Psoas muscle (tissue), 7 donors: ENCODE measurements at regions not wholly inside any gene's neighbourhood (a gene's known extent, or its start where the extent isn't known, plus 50 kb on each side); places are given as distances from the start of the nearest gene placed in this dataset.

Source experiments
- ATAC-seq, 4 donors: fragments of 200-7000 bp; cut with Tn5 transposase; one replicate each; pipeline ENCODE4 v1.9.1; 2020; ENCODE audit warnings: moderate library complexity in 3 of 4, mild to moderate bottlenecking in 2 of 4
- DNase-seq, 2 donors: peaks; one replicate each; pipeline ENCODE4 v3.0.0-alpha.2; 2020
- H3K27ac ChIP-seq: fragments of 200-600 bp; one replicate; pipeline ENCODE4 v1.8.0; 2022
- H3K27me3 ChIP-seq, 3 donors: fragments of 200-600 bp in 1 of 3; one replicate each; pipeline versions ENCODE4 v1.6.1 to v1.8.0; 2013 to 2022; ENCODE audit warnings: low read length in 2 of 3, mild to moderate bottlenecking in 2 of 3, moderate library complexity in 1 of 3; ENCODE audit not compliant: insufficient read depth in 3 of 3
- H3K36me3 ChIP-seq, 2 donors: fragments of 200-600 bp in 1 of 2; one replicate each; pipeline versions ENCODE4 v1.6.1 to v1.8.0; 2013 to 2022; ENCODE audit warnings: low read depth in 1 of 2, mild to moderate bottlenecking in 1 of 2, moderate library complexity in 1 of 2; ENCODE audit not compliant: insufficient read depth in 1 of 2
- H3K4me1 ChIP-seq: fragments of 200-600 bp; one replicate; pipeline ENCODE4 v1.8.0; 2022
- H3K4me3 ChIP-seq: fragments of 200-600 bp; one replicate; pipeline ENCODE4 v1.8.0; 2022; ENCODE audit warnings: mild to moderate bottlenecking
- H3K9me3 ChIP-seq: fragments of 200-600 bp; one replicate; pipeline ENCODE4 v1.8.0; 2022
- CTCF ChIP-seq: fragments of 200-600 bp; IDR thresholded peaks from one replicate; pipeline ENCODE4 v1.8.0; 2022; ENCODE audit warnings: antibody characterized with exemption
- WGBS, 3 donors: extraction: QIAGEN DNeasy Blood & Tissue Kit; methylation state at CpG; one replicate each; pipeline versions ENCODE4 v1.1.6 to v1.1.7; 2013; 5-methylcytosine and 5-hydroxymethylcytosine counted together
- intact Hi-C, 2 donors: fragments of 100-400 bp; cut with DNase I; formaldehyde crosslinking; loops; one replicate each; pipeline versions ENCODE4 v1.11.0 to v1.14.2; 2022
- donor health status: healthy with polysubstance abuse.
- donor health status: DM: no; HTN: no; CAD: no; lungs with moderate emphysema.
- donor health status: Bipolar disorder and iron deficiency.
- donor health status: healthy.
- donor health status: DM: yes; HTN: yes; CAD: no.
- donor health status: DM: no; HTN: no; CAD: no.
- donor health status: DM: yes; HTN: yes; CAD: no.

GRCh38 chr16:77600555-77600954 is 121.8 kb upstream of the NUDT7 start:
- intact Hi-C loops, result no loop called here
- DNase-seq (no peak), ATAC-seq (no peak)
- H3K4me1 ChIP-seq, result no peaks in the 10 kb centered on the region
- no peak overlapping the region for H3K4me3 ChIP-seq
- H3K36me3 ChIP-seq, result no peaks in the 10 kb centered on the region
- H3K27me3 ChIP-seq, result no peaks in the 10 kb centered on the region
- no peak overlapping the region for H3K27ac ChIP-seq
- TF ChIP-seq CTCF, result no peak
- WGBS, 3 donors, result 87 to 91% (median 89%) methylated on average over 2 of the region's 2 CpGs
- no peaks in the 10 kb centered on the region for H3K9me3 ChIP-seq

- no peak overlapping the region for H3K4me3 ChIP-seq
- H3K9me3 ChIP-seq, result no peaks in the 10 kb centered on the region
- no peak for TF ChIP-seq CTCF
- ATAC-seq (no peak), DNase-seq (no peak)
- intact Hi-C loops, result no loop called here
- WGBS, 3 donors, result 58 to 76% (median 69%) methylated on average over 2 of the region's 2 CpGs
- no peak overlapping the region for H3K27ac ChIP-seq
- H3K27me3 ChIP-seq, result no peaks in the 10 kb centered on the region
- H3K36me3 ChIP-seq, result no peaks in the 10 kb centered on the region
- no peaks in the 10 kb centered on the region for H3K4me1 ChIP-seq
These were observed 118.7 kb upstream of the NUDT7 start for GRCh38 chr16:77603656-77604055.

- no peaks in the 10 kb centered on the region for H3K4me1 ChIP-seq
- no peaks in the 10 kb centered on the region for H3K9me3 ChIP-seq
- no peak overlapping the region for H3K27ac ChIP-seq
- no peak for TF ChIP-seq CTCF
- 90 to 94% (median 90%) methylated on average over 6 of the region's 6 CpGs for WGBS, 3 donors
- H3K36me3 ChIP-seq, result no peaks in the 10 kb centered on the region
- H3K4me3 ChIP-seq, result no peak overlapping the region
- no peaks in the 10 kb centered on the region for H3K27me3 ChIP-seq
- ATAC-seq (no peak), DNase-seq (no peak)
- intact Hi-C loops, result no loop called here
These were observed 111.8 kb upstream of the NUDT7 start for GRCh38 chr16:77610496-77610895.

GRCh38 chr16:77611386-77611785 is 110.9 kb upstream of the NUDT7 start:
- Histone ChIP-seq H3K27ac (no peak overlapping the region), H3K36me3 (no peaks in the 10 kb centered on the region), H3K9me3 (no peaks in the 10 kb centered on the region), H3K4me1 (no peaks in the 10 kb centered on the region), H3K4me3 (no peak overlapping the region), H3K27me3 (no peaks in the 10 kb centered on the region)
- ATAC-seq, result no peak
- WGBS, 3 donors, result 76 to 84% (median 81%) methylated on average over 2 of the region's 2 CpGs
- intact Hi-C loops, result no loop called here
- no peak for TF ChIP-seq CTCF
- no peak for DNase-seq

- no peak for DNase-seq
- Histone ChIP-seq H3K36me3 (no peaks in the 10 kb centered on the region), H3K27ac (no peak overlapping the region), H3K9me3 (no peaks in the 10 kb centered on the region), H3K4me3 (no peak overlapping the region), H3K27me3 (no peaks in the 10 kb centered on the region), H3K4me1 (no peaks in the 10 kb centered on the region)
- 22 to 42% (median 26%) methylated on average over 3 of the region's 3 CpGs for WGBS, 3 donors
- ATAC-seq, result no peak
- TF ChIP-seq CTCF, result no peak
- intact Hi-C loops, result no loop called here
These were observed 109.7 kb upstream of the NUDT7 start for GRCh38 chr16:77612596-77612995.
